HFFc6 (cell line): ENCODE measurements at regions not wholly inside any gene's neighbourhood (a gene's known extent, or its start where the extent isn't known, plus 50 kb on each side); places are given as distances from the start of the nearest gene placed in this dataset.

Experiments
- DNase-seq: peaks from one replicate; pipeline ENCODE4 v3.0.0-alpha.2; 2018
- H3K27ac Mint-ChIP-seq: 2 replicates; pipeline ENCODE4 v1.8.0; 2020; ENCODE audit warnings: mild to moderate bottlenecking, mixed read lengths
- H3K27me3 Mint-ChIP-seq: 2 replicates; pipeline ENCODE4 v1.8.0; 2021; ENCODE audit warnings: mild to moderate bottlenecking, moderate library complexity, mixed read lengths; ENCODE audit not compliant: insufficient read depth
- H3K36me3 Mint-ChIP-seq: 2 replicates; pipeline ENCODE4 v1.8.0; 2021; ENCODE audit warnings: low read depth, mixed read lengths
- H3K4me1 Mint-ChIP-seq: 2 replicates; pipeline ENCODE4 v1.8.0; 2020; ENCODE audit warnings: low read depth, mixed read lengths
- H3K4me3 Mint-ChIP-seq: 2 replicates; pipeline ENCODE4 v1.8.0; 2020; ENCODE audit warnings: mild to moderate bottlenecking, moderate library complexity, mixed read lengths
- H3K9me3 Mint-ChIP-seq: 2 replicates; pipeline ENCODE4 v1.8.0; 2020; ENCODE audit warnings: mild to moderate bottlenecking, mixed read lengths
- CTCF ChIP-seq: fragments of 200-600 bp; sonication (generic); IDR thresholded peaks from 2 replicates; pipeline ENCODE4 v1.5.0; 2021; ENCODE audit warnings: antibody characterized with exemption, mild to moderate bottlenecking

DNA sequence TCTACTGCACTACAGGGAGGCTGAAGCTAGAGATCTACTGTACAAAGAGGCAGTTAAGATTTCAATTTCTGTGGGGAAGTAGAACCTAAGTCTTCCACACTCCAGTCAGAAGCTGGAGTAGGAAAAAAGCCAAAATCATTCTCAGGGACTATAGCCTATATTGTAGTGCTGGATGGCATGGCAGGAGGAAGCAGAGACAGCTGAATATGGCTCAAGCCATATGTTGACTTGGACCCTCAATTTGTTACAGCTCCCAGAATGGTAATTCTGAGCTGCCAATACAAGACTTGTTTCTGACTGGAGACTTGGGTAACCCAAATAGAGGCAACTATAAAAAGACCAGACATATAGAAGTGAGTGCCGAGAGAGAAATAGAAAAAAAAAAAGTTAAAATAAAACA, 200.6 kb downstream of the PTBP2 start:
- Mint-ChIP-seq H3K4me3 (no peak overlapping the region), H3K27ac (no peak overlapping the region), H3K36me3 (peaks cover 10% of the 10 kb centered on the region), H3K27me3 (peaks cover 6% of the 10 kb centered on the region), H3K4me1 (peaks cover 14% of the 10 kb centered on the region), H3K9me3 (peaks cover 20% of the 10 kb centered on the region)
- no peak for DNase-seq
- TF ChIP-seq CTCF, result no peak

GRCh38 chr1:96923753-96924152, 202.2 kb downstream of the PTBP2 start:
- Mint-ChIP-seq H3K27me3 (peaks cover 6% of the 10 kb centered on the region), H3K27ac (no peak overlapping the region), H3K9me3 (peaks cover 20% of the 10 kb centered on the region), H3K4me1 (peaks cover 10% of the 10 kb centered on the region), H3K36me3 (peaks cover 10% of the 10 kb centered on the region), H3K4me3 (no peak overlapping the region)
- DNase-seq, result no peak
- TF ChIP-seq CTCF, result no peak

GRCh38 chr1:96926176-96926575, 204.6 kb downstream of the PTBP2 start:
- Mint-ChIP-seq H3K4me3 (no peak overlapping the region), H3K27me3 (peaks cover 3% of the 10 kb centered on the region), H3K9me3 (peaks cover 20% of the 10 kb centered on the region), H3K36me3 (peaks cover 10% of the 10 kb centered on the region), H3K27ac (no peak overlapping the region), H3K4me1 (peaks cover 6% of the 10 kb centered on the region; the same call in 1 of the 2 replicates)
- DNase-seq, result no peak
- no peak for TF ChIP-seq CTCF

DNA sequence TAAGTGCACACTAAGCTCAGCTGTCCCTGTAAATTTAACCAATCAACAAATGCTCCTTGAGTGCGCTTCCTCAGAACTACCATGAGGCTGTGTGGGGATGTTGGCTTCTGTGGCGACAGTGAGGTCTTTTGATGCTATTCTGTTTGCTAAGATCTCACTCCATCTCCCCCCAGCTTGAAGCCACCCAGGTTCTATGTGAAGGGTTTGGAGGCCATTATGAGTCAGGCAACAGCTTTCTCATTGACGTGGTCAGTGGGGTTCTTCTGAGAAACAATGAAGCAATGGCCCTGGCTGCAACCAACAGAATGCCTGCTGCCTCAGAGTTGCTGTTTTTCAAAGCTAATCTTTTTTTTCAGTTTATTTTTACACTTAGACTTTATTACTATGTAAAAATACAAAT, 205.5 kb downstream of the PTBP2 start:
- peaks cover 3% of the 10 kb centered on the region for H3K27me3 Mint-ChIP-seq
- TF ChIP-seq CTCF, result no peak
- peaks cover 6% of the 10 kb centered on the region; the same call in 1 of the 2 replicates for H3K4me1 Mint-ChIP-seq
- H3K27ac Mint-ChIP-seq, result no peak overlapping the region
- H3K36me3 Mint-ChIP-seq, result peaks cover 10% of the 10 kb centered on the region
- no peak for DNase-seq
- H3K4me3 Mint-ChIP-seq, result no peak overlapping the region
- H3K9me3 Mint-ChIP-seq, result peaks cover 20% of the 10 kb centered on the region

- no peak for DNase-seq
- Mint-ChIP-seq H3K4me3 (no peak overlapping the region), H3K36me3 (no peaks in the 10 kb centered on the region), H3K27ac (no peak overlapping the region), H3K27me3 (peaks cover 5% of the 10 kb centered on the region), H3K9me3 (no peaks in the 10 kb centered on the region), H3K4me1 (peaks cover 6% of the 10 kb centered on the region; the same call in 1 of the 2 replicates)
- no peak for TF ChIP-seq CTCF
Measured at GRCh38 chr1:96931136-96931535, 209.6 kb downstream of the PTBP2 start.

DNA sequence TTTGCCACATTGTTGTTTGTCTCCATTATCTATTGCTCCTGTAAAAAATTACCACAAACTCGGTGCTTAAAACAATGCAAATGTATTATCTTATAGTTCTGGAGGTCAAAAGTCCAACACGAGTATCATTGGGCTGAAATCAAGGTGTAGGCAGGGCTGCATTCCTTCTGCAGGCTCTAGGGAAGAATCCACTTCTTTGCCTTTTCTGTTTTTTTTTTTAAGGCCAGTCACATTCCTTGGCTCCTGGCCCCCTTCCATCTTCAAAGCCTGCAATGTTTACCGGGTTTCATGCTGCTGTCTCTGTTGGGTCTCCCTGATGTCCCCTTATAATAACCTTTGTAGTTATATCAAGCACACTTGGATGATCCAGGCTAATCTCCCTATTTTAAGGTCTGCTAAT, 212.7 kb downstream of the PTBP2 start:
- H3K4me1 Mint-ChIP-seq, result no peaks in the 10 kb centered on the region
- H3K27me3 Mint-ChIP-seq, result peaks cover 2% of the 10 kb centered on the region; the same call in 1 of the 2 replicates
- no peak overlapping the region for H3K4me3 Mint-ChIP-seq
- no peaks in the 10 kb centered on the region for H3K36me3 Mint-ChIP-seq
- no peak for TF ChIP-seq CTCF
- DNase-seq, result no peak
- H3K27ac Mint-ChIP-seq, result no peak overlapping the region
- H3K9me3 Mint-ChIP-seq, result no peaks in the 10 kb centered on the region
